Endodermal cell (in vitro differentiated cells): ENCODE measurements at regions not wholly inside any gene's neighbourhood (a gene's known extent, or its start where the extent isn't known, plus 50 kb on each side); places are given as distances from the start of the nearest gene placed in this dataset.

Source experiments
- DNase-seq: peaks from one replicate; pipeline ENCODE4 v3.0.0-alpha.2; 2017
- H3K27ac ChIP-seq: 2 replicates; pipeline ENCODE4 v1.5.1; 2013; ENCODE audit warnings: mild to moderate bottlenecking, low read depth, low read length, moderate library complexity
- H3K27me3 ChIP-seq: 2 replicates; pipeline ENCODE4 v1.6.1; 2013; ENCODE audit warnings: mild to moderate bottlenecking, low read length, moderate library complexity; ENCODE audit not compliant: insufficient read depth, control insufficient read depth, poor library complexity, severe bottlenecking
- H3K36me3 ChIP-seq: 2 replicates; pipeline ENCODE4 v1.7.0; 2013; ENCODE audit warnings: mild to moderate bottlenecking, low read length, moderate library complexity; ENCODE audit not compliant: control insufficient read depth, insufficient read depth
- H3K4me1 ChIP-seq: one replicate; pipeline ENCODE4 v1.7.0; 2013; ENCODE audit warnings: low read length; ENCODE audit not compliant: control insufficient read depth, insufficient read depth
- H3K4me3 ChIP-seq: 2 replicates; pipeline ENCODE4 v1.5.1; 2013; ENCODE audit warnings: mild to moderate bottlenecking, low read length, moderate library complexity
- H3K9ac ChIP-seq: 2 replicates; pipeline ENCODE4 v1.6.1; 2013; ENCODE audit warnings: mild to moderate bottlenecking, low read length, moderate library complexity; ENCODE audit not compliant: poor library complexity, severe bottlenecking; ENCODE audit errors: extremely low read depth
- H3K9me3 ChIP-seq: 2 replicates; pipeline ENCODE4 v1.6.1; 2013; ENCODE audit warnings: mild to moderate bottlenecking, low read length, moderate library complexity; ENCODE audit not compliant: control insufficient read depth
- H3K27ac Mint-ChIP-seq: 2 replicates; pipeline ENCODE4 v1.8.0; 2020; ENCODE audit warnings: mixed read lengths
- H3K27me3 Mint-ChIP-seq: 2 replicates; pipeline ENCODE4 v1.8.0; 2021; ENCODE audit warnings: mild to moderate bottlenecking, mixed read lengths; ENCODE audit not compliant: insufficient read depth
- H3K36me3 Mint-ChIP-seq: 2 replicates; pipeline ENCODE4 v1.8.0; 2020; ENCODE audit warnings: low read depth, mixed read lengths
- H3K4me1 Mint-ChIP-seq: 2 replicates; pipeline ENCODE4 v1.8.0; 2020; ENCODE audit warnings: mixed read lengths
- H3K4me3 Mint-ChIP-seq: 2 replicates; pipeline ENCODE4 v1.8.0; 2020; ENCODE audit warnings: mild to moderate bottlenecking, moderate library complexity, mixed read lengths
- H3K9me3 Mint-ChIP-seq: 2 replicates; pipeline ENCODE4 v1.8.0; 2020; ENCODE audit warnings: mild to moderate bottlenecking, mixed read lengths
- WGBS, 2 experiments: methylation state at CpG; one replicate each; pipeline versions ENCODE4 v1.1.5 to v1.1.7; 2013; ENCODE audit warnings: missing lambda C conversion rate in 2 of 2, mixed read lengths in 1 of 2; ENCODE audit not compliant: insufficient coverage in 1 of 2, insufficient read length in 1 of 2; 5-methylcytosine and 5-hydroxymethylcytosine counted together
- TF ChIP-seq, protein P1 (sequence below): fragments of 200-600 bp; sonication (generic); conservative IDR thresholded peaks from 2 replicates; pipeline ENCODE4 v1.5.0; 2021; ENCODE audit warnings: antibody characterized with exemption, mild to moderate bottlenecking

DNA sequence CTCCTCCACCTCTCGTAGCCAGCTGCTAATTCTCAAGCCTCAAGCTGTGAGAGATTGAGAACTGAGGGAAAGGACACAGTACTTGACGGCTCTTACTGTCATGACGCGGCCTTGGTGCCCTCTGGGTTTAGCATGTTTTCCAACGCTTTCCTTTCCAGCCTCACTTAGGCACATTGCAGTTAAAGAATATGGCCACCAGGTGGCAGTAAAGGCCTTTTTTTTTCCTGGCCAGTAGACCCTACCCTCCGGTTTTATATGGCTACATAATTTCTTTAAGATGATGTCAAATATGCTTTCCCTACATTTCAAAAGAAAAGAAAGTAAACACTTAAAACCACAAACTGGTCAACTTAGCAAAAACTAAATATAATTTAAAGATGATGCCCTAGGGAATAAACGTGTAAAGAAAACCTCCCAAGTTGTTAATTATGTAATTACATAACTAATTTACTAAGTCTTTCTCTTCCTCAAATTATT, 56.8 kb upstream of the PRDX6 start:
- H3K9me3 Mint-ChIP-seq: peaks cover 3% of the 10 kb centered on the region
- Histone ChIP-seq H3K27me3 (no peaks in the 10 kb centered on the region), H3K9ac (no peak overlapping the region), H3K27ac (no peak overlapping the region), H3K4me1 (no peaks in the 10 kb centered on the region), H3K36me3 (peaks cover 14% of the 10 kb centered on the region), H3K4me3 (no peak overlapping the region), H3K9me3 (peaks cover 13% of the 10 kb centered on the region)
- peaks cover 8% of the 10 kb centered on the region for H3K4me1 Mint-ChIP-seq
- WGBS, 2 experiments: 6 to 17% methylated on average over 5 to 6 of the region's 7 CpGs
- H3K36me3 Mint-ChIP-seq: peaks cover 53% of the 10 kb centered on the region
- H3K27ac Mint-ChIP-seq: peak overlapping the region; percentile 82
- TF ChIP-seq, protein P1, sequence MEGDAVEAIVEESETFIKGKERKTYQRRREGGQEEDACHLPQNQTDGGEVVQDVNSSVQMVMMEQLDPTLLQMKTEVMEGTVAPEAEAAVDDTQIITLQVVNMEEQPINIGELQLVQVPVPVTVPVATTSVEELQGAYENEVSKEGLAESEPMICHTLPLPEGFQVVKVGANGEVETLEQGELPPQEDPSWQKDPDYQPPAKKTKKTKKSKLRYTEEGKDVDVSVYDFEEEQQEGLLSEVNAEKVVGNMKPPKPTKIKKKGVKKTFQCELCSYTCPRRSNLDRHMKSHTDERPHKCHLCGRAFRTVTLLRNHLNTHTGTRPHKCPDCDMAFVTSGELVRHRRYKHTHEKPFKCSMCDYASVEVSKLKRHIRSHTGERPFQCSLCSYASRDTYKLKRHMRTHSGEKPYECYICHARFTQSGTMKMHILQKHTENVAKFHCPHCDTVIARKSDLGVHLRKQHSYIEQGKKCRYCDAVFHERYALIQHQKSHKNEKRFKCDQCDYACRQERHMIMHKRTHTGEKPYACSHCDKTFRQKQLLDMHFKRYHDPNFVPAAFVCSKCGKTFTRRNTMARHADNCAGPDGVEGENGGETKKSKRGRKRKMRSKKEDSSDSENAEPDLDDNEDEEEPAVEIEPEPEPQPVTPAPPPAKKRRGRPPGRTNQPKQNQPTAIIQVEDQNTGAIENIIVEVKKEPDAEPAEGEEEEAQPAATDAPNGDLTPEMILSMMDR: peak; percentile 97
- H3K4me3 Mint-ChIP-seq: no peak overlapping the region
- H3K27me3 Mint-ChIP-seq: no peaks in the 10 kb centered on the region
- DNase-seq: peak; percentile 91

DNA sequence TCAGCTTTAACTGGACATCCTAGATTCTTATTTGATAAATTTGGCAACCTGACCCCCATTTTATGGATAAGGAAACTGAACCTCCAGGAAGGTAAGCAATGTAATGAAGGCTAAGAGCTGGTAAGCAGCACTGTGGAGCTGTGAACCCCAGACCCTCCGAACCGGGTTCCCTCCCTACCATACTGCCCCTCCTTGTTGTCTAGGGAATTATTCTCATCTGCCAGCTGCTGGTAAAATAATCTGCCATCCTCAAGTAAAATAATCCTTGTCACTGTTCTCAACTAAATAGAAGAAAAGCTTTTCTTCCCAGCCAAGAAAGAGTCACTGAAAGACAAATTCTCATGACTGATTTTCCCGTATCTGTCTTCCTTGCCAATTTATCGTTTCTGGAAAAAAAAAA, 55.8 kb upstream of the PRDX6 start:
- no peaks in the 10 kb centered on the region for H3K4me1 ChIP-seq
- TF ChIP-seq, protein P1: no peak
- no peak overlapping the region for H3K4me3 ChIP-seq
- no peaks in the 10 kb centered on the region for H3K27me3 Mint-ChIP-seq
- peaks cover 13% of the 10 kb centered on the region for H3K4me1 Mint-ChIP-seq
- no peaks in the 10 kb centered on the region for H3K27me3 ChIP-seq
- H3K36me3 Mint-ChIP-seq: peaks cover 44% of the 10 kb centered on the region
- H3K36me3 ChIP-seq: peaks cover 9% of the 10 kb centered on the region
- H3K4me3 Mint-ChIP-seq: no peak overlapping the region
- H3K9ac ChIP-seq: no peak overlapping the region
- DNase-seq: no peak
- no peak overlapping the region for H3K27ac ChIP-seq
- H3K27ac Mint-ChIP-seq: no peak overlapping the region
- peaks cover 3% of the 10 kb centered on the region for H3K9me3 Mint-ChIP-seq
- H3K9me3 ChIP-seq: peaks cover 13% of the 10 kb centered on the region
- 91 to 100% methylated on average over 2 to 4 of the region's 4 CpGs for WGBS, 2 experiments

DNA sequence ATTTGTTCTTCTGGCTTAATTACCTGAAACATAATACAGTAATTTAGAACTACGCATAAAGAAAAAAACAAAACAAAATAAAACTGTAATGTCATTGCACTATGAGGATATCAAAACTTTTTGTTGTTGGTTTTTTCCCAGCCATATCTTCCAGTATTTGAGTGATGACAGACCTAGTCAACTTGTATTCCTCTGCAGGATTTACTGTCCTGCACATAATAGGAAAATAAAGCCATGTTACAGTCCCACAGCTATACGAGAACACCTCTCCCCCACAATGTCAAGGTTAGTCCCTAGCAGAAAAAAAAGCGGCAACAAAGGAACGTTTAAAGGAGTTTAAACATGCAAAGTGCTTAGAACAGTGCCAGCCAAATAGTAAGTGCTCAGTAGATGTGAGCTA, 55.3 kb upstream of the PRDX6 start:
- H3K27ac Mint-ChIP-seq: no peak overlapping the region
- 78 to 80% methylated on average over 1 to 4 of the region's 4 CpGs for WGBS, 2 experiments
- Histone ChIP-seq H3K36me3 (peaks cover 9% of the 10 kb centered on the region), H3K4me3 (no peak overlapping the region), H3K27me3 (no peaks in the 10 kb centered on the region), H3K9ac (no peak overlapping the region), H3K27ac (no peak overlapping the region), H3K4me1 (no peaks in the 10 kb centered on the region), H3K9me3 (peaks cover 13% of the 10 kb centered on the region)
- H3K4me3 Mint-ChIP-seq: no peak overlapping the region
- peaks cover 13% of the 10 kb centered on the region for H3K4me1 Mint-ChIP-seq
- H3K36me3 Mint-ChIP-seq: peaks cover 43% of the 10 kb centered on the region
- no peaks in the 10 kb centered on the region for H3K27me3 Mint-ChIP-seq
- no peak for DNase-seq
- H3K9me3 Mint-ChIP-seq: peaks cover 3% of the 10 kb centered on the region
- TF ChIP-seq, protein P1: no peak
